NCI-H526 (cell line): ENCODE measurements at regions not wholly inside any gene's neighbourhood (a gene's known extent, or its start where the extent isn't known, plus 50 kb on each side); places are given as distances from the start of the nearest gene placed in this dataset.
"Not testable (repeated sequence)": the region's sequence is repeated elsewhere in the genome, so short reads cannot be mapped to it uniquely, and the experiment has no call there.

ENCODE experiments used
- DNase-seq, 2 experiments: peaks; one replicate each; lab custom pipeline; 2025; lab: John Stamatoyannopoulos, UW

DNA sequence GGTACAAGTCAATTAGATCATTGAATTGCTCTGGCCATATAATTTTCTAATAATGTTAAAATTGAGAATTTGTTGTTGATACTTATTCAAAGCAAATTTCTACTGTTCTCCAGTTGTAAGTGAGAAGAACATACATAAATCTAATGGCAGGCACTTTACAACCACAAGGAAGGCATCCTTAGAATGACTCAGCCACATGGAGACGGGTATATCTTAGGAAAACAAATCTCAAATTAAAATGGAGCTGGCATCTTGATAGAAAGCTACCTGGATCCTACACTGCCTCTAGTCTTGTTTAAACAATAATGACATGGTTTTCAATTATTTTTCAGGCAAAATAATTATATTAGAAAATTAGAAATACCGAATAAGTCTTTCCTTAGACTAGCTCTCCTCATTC is 1183.7 kb upstream of the SORCS1 start:
- no peak for DNase-seq

DNA sequence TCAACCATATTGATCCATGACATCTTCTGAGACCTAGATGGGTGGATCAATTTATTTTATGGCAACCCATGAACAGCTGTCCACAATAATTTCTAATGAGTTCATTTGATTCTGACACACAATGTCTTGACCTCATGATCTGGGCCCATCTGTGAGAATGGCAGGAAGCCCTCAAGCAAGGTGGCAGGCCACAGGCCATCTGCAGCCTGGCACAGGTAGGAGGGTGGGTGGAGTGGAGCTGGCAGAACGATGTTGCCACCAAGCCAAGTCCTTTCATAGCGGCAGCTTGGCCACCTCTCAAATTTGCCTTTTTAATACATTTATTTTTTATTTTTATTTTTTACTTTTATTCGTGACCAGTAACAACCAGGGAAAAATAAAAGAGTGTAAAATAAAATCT is 1181.6 kb upstream of the SORCS1 start:
- DNase-seq: no peak

DNA sequence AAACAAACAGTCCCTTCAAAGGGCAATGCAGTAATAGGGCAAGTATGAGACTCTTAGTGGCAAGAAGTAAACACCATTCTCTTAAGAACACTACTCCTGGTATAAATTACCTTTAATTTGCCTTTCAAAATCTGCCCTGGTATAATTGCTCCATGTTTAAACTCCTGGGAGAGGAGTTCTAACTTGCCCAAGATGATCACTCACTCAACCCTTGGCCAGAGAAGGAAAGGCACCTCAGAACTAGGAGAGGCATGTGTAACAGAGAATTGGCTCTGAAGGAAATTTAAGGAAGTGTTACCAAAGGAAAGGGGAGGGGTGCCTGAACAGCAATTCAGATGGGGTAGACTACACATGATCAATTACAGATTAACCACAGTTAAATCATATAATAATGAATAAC is 1173.6 kb upstream of the SORCS1 start:
- DNase-seq: no peak

DNA sequence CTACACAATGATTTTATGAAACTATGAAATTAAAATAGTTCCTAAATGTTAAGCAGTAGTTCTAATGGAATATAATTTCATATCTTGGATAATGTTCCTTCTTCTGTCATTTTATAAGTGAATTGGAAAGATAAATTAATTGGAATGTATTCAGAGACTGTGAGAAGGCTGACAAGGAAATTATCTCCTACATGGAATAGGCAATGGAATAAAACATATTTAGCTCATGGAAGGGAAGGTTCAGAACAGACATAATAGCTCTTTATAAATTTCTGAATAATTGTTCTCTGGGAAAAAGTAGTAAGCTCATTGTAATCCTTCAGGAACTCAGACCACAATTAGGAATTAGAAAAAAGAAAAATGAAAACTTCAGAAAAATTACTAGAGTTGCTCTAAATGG is 1172.3 kb upstream of the SORCS1 start:
- DNase-seq: no peak

DNA sequence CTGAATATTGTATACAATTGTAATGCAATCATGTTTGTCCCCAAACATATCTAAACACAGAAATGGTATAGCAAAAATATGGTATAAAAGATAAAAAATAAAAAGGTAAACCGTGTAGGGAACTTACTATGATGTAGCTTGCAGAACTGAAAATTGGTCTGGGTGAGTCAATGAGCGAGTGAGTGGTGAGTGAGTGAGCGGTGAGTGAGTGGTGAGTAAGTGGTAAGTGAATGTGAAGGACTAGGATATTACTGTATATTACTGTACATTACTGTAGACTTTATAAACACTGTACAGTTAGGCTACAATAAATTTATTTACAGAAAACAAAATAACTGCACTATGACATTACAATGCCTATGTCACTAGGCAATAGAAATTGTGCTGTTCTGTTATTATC is 1163.2 kb upstream of the SORCS1 start:
- DNase-seq: no peak

DNA sequence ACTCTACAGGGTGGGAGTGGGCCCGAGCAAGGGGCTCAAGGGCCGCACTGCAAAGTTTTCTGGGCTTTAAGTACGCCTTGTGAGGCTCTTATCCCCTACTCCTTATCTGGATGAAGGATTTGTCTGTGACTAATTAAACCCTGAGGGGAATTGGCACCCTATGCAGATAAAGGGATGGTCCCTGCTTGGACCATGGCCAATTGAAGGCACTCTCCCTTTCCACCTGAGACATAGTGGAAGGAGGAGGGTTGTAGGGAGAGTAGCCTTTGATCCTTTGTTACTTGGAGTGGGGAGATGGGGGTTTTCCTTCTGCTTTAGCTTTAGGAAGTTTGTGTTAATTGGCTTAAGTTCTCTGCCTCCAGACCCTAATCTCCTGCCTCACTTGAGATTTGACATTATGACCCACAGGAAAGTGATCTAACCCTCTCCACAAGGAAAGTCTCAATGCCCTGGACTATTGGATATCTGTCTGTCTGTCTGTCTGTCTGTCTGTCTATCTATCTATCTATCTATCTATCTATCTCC is 1158.8 kb upstream of the SORCS1 start:
- no peak for DNase-seq

DNA sequence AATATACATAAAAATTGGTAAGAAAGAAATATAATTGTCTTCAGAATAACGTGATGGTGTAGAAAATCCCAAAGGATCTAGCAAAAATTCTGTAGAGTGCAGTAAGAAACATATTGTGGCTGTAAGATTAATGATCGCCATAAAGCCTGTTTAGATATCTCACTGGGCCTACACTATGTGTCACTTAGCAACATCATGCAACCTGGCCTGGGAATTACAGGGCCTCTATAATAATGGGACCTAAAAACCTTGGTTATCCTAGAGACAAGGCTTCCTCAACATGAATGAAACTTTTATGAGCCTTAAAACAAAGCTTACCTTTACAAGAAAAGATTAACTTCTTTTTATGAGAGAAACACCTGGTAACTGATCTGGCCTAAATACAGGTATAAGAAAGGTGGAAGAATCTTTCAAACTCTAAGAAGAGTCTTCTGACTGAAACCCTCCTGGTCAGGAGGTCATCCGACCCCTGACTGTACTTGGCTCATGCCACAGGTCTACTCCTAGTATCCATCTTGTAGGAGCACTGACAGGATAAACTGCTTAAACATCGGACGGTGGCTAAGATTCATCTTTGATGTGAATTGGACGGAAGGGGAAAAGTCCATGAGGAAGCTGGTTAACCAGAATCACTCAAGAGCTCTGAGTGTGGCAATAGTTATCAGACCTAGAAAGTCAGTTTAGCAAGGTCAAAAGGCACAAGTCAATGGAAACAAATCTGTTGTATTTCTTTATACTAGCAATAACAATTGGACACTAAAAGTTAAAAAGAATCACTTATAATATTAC is 1155.1 kb upstream of the SORCS1 start:
- DNase-seq: no peak

DNA sequence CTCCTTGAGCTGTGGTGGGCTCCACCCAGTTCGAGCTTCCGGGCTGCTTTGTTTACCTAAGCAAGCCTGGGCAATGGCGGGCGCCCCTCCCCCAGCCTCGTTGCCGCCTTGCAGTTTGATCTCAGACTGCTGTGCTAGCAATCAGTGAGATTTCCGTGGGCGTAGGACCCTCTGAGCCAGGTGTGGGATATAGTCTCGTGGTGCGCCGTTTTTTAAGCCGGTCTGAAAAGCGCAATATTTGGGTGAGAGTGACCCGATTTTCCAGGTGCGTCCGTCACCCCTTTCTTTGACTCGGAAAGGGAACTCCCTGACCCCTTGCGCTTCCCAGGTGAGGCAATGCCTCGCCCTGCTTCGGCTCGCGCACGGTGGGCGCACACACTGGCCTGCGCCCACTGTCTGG is 1151.1 kb upstream of the SORCS1 start:
- not testable (repeated sequence) for DNase-seq

DNA sequence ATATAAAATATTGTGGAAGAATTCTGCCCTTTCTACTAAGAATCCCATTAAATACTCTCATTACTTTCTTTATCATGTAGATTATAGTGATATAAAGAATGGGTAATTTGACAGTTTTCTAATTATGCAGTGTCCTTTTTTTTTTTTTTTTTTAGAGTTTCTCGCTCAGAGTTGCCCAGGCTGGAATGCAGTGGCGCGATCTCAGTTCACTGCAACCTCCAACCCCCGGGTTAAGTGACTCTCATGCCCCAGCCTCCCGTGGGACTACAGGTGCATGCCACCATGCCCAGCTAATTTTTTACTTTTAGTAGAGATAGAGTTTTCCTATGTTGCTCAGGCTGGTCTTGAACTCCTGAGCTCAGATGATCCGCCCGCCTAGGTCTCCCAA is 1143.4 kb upstream of the SORCS1 start:
- no peak for DNase-seq

DNA sequence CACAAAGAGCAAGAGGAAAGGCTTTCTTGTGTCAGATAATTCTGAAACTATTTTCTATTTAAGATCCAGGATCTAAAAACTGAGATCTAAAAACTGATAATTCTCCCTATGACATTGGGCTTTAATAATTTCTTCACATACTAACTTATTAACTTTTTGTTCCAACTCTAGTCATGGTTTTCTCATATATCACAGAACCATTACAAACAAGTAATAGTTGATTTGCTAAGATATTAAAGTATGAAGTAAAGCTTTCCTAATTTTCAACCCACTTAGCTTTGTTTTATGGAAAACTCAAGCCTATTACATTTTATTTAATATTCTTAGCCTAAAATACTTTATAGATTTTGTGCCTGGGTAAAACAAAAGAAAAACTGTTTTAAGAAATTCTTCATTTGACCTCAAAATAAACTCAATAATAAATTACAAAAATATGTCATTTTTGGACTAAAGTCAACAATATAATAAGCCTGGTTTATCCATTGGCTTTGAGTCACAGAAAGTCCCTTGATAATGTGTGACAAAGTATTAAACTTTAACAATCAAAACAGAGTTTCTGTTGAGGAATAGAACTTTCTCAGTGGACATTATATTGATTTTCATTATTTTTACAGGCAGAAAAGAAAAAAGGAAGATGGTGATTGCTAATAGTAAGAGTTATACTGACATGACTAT is 1142.9 kb upstream of the SORCS1 start:
- no peak for DNase-seq

DNA sequence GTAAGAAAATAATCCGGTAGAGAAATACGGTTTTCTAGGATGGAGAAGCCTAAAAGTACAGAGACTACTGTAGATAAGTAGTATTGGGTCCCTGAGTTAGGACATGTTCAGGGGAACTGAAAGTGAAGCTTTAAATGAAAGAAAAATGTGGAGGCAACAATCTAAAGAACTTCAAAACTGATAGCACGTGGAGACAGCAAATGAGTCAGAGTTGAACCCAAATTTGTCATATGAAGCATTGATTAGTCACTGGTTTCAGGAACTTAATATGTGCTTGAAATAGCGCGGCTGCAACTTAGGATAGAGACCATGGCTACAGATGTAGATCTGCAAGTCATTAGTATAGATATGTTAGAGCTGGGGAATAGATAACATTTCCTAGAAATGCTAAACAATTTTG is 1138.6 kb upstream of the SORCS1 start:
- no peak for DNase-seq

DNA sequence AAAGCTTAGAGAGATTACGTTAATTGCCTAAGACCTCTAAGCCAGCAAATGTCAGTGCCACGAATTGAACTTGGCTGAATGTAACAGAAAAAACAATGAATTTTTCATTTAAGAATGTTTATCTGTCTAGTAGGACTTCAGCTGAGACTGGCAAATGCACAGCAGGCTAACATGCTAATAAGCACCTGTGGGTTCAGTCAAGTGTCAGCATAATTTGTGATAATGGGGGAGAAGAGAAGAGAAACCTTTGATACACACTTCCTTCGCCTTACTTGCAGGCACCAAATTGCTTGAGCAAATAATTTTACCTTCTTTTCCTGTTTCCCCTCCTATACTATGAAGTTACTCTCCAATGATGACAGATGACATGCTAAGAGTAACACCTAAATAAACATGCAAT is 1136.5 kb upstream of the SORCS1 start:
- peak in 1 of 2 experiments; percentile 1 for DNase-seq

DNA sequence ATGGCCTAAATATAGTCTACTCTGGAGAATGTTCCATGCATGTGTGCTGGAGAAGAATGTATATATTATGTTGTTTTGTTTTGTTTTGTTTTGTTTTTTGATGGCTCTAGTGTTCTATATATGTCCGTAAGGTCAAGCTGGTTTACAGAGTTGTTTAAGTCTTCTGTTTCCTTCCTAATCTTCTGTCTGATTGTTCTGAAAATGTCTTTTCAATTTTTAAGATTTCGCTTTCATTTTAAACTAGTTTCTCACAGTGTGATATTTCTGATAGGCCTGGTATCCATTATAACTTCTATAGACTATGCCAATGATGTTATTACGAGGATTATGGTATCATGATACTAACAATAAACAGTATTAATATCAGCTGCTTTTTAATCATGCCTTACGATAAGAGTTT is 1126.3 kb upstream of the SORCS1 start:
- no peak for DNase-seq

DNA sequence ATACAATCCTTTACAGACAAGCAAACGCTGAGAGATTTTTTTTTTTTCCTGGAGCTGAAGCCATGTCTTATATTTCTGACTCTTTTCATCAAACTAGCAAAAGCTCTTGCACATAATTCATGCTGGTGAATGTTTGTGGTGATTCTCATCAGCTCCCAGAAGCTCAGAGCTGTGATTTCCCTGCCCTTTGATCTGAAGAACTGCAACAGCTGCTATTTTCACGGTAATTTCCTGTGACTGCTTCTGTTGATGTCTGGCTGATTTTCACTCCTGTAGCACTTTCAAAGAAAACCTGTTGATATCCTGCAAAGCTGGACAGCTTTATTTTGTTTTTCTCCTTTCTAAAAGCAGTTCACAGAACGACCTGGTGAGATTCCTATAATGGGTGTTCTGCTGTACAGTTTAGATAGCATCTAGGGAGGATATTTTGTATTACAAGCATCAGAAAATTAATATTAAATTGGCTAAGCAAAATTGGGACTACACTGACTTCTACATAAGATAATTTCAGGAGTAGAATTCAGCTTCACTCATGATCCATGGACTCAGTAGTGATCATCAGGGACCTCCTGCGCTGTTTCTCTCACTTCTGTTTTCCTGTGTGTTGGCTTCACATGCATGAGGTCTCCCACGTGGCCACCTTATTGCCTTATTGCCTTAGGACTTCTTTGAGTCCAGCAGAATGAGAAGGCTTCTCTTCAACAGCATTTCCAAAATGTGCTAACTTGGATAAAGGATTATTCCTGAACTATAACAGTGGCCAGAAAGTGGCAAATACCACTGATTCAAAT is 1111.6 kb upstream of the SORCS1 start:
- no peak for DNase-seq

DNA sequence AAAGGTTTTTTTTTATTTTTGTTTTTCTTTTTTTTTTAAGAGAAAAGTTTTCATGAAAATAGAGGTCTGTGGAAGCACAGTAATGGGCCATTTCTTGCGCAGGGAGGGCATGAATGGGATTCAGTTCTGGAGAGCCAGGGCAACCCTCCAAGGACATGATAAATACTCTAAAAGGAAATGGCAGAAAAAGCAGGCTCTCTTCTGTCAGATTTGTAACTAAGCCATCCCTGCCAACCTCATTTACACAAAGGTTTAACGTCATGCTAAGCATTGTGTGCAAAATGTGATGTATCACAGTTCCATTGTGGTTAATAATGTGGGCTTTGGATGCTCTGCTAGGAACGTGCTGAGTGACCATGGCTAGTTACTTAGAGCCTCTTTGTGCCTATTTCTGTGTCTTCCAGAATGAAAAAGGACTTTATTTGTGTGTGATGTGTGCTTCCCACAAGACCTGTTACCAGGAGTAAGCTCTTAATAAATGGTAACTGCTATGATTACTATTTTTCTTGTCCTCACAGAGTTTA is 1095.9 kb upstream of the SORCS1 start:
- DNase-seq: no peak

DNA sequence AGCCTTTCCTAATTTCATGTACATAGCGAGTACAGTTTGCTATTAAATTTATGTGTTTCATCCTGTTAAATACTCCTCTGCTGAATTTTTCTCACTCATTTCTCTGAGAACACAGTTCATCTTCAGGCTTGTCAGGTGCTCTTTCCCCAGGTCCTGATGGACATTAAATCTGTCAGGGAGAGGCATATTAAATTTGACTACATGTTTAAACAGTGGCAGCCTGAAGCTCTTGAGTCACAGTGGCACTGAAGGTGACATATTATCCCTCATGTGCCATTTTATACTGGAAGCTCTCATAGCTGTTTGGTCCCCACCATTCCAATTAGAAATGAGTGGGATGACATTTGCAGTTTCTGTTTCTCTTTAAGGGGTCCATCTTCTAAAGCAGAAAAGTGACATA is 1089.6 kb upstream of the SORCS1 start:
- DNase-seq: peak in 1 of 2 experiments; percentile 23

DNA sequence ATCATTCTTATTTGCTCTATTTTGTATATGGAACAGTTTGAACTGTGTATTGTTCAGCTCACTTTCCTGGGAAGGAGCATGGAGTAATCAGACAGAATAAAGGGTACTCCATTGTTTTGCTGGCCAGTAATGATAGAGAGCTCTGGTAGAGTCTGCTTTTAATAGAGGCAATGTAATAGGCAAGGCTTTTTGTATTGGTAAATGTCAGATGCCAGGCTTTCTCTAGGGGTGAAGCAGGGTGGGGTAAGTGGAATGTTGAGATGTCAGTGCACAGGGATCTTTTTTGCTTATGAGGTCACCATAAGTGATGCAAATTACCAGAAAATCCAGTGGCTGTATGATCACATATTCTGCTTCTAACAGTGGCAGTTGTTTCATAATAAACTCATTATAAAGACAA is 1088.3 kb upstream of the SORCS1 start:
- DNase-seq: no peak

DNA sequence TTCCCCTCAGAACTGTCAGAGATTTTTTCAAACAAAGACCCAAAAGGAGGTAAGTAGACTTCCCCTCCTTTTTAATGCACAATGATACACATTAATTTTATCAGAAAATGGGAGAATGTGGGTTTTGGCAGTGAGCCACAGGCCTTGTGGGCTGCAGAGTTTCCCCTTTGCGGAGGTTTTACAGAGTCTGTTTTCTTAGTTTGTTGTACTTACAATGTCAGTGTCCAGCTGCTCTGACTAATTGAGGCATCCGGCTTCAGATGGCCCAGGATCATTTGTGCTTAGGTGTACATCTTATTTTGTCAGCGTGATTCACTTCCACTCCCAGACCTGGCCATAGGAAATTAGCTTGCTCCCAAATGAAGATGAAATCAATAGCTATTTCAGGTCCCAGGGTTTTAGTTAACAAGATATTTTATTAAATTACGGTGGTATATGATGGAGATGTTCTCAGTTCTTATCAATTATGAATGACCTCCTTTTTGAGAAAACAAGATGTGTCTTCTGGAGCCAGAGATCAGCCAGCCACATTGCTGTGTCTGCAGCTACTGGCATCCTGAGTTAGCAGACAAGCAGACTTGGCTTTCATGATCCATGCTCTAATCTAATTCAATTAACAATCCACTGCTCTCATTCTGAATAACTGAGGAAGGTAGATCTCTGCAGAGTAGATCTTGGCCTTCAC is 1086.6 kb upstream of the SORCS1 start:
- no peak for DNase-seq

DNA sequence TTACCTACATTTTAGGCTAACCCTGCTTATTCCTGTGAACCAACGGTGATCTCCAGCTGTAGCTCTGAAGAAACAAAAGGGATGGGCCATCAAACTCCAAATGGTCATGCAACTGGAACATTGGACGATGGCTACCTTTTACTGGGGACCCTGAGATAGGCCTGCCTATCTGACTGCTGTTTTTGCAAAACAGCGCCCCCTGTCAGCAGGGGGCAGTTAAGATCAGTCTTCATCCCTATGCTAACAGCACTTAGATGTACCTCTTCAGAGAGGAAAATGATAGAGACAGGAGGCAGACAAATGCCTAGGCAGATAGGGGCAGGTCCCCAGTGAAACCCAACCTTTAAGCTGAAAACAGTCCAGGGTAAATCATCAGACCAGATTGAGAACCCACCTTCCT is 1085.4 kb upstream of the SORCS1 start:
- no peak for DNase-seq

DNA sequence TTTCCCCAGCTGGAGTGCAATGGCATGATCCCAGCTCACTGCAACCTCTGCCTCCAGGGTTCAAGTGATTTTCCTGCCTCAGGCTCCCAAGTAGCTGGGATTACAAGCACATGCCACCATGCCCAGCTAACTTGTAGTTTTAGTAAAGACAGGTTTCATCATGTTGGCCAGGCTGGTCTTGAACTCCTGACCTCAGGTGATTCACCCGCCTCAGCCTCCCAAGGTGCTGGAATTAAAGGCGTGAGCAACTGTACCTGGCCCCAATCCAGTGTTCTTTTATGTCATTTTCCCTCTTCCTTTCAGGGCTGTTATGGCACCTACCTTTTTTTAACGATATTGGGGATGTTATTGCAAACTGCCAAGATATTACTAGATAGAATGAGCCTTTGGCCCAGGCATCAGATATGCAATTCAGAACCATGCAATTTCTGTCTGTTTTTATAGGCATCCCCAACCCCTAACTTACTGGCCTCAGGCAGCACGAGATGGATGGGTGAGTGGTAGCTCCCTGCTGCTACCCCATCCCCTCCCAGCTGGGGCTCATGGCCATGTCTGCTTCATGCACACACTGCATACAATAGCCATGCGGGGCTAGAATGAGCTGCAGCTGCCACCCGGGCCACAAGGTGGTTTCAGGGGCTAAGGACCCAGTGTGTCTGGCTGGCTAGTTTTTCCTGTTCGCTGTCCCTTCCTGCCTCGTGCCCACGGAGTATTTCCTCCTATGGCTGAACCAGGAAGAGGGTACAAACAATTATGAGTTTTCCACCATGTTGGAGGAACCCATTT is 1080.1 kb upstream of the SORCS1 start:
- DNase-seq: no peak

DNA sequence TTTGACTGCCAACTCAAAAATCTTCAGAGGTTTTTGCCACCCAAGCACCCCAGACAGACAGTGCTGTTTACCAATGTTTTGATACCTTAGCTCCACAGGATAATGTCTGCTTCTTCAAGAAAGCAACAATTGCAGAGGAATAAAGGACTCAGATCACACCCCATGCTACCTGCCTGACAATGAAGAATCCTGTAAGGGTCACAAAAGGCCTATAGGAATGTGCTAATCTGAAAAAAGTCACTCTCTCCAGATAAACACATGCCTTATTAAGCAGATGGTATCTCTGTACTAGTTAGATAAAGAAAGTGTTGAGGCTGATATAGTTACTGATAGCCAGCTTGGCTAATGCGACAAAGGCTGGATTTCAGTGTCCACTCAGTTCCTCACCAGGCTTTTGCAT is 1076.7 kb upstream of the SORCS1 start:
- DNase-seq: no peak
